Neutrophil (primary cell): ENCODE measurements at regions not wholly inside any gene's neighbourhood (a gene's known extent, or its start where the extent isn't known, plus 50 kb on each side); places are given as distances from the start of the nearest gene placed in this dataset.

Source experiments
- H3K27ac ChIP-seq: fragments of 200-600 bp; sonication (generic); 2 replicates; pipeline ENCODE4 v1.5.1; 2016; ENCODE audit warnings: mild to moderate bottlenecking, moderate library complexity
- H3K27me3 ChIP-seq: fragments of 200-600 bp; sonication (generic); 2 replicates; pipeline ENCODE4 v1.6.0; 2016; ENCODE audit warnings: mild to moderate bottlenecking
- H3K36me3 ChIP-seq: fragments of 200-600 bp; sonication (generic); 2 replicates; pipeline ENCODE4 v1.5.1; 2017
- H3K4me1 ChIP-seq, 2 experiments: fragments of 200-600 bp in 1 of 2; sonication (generic) in 1 of 2; 1 replicate in 1 of 2; 2 replicates in 1 of 2; pipeline versions ENCODE4 v1.5.1 to v1.6.1; 2013 to 2016; ENCODE audit warnings: low read depth in 1 of 2, low read length in 1 of 2, mild to moderate bottlenecking in 1 of 2, moderate library complexity in 1 of 2; ENCODE audit not compliant: control insufficient read depth in 1 of 2, insufficient read depth in 1 of 2
- H3K4me3 ChIP-seq, 2 experiments: fragments of 200-600 bp in 1 of 2; sonication (generic) in 1 of 2; 1 replicate in 1 of 2; 2 replicates in 1 of 2; pipeline ENCODE4 v1.5.1; 2013 to 2016; ENCODE audit warnings: low read depth in 1 of 2, low read length in 1 of 2, mild to moderate bottlenecking in 1 of 2, moderate library complexity in 1 of 2
- H3K9me3 ChIP-seq: fragments of 200-600 bp; sonication (generic); 2 replicates; pipeline ENCODE4 v1.5.1; 2016
- CTCF ChIP-seq: fragments of 200-600 bp; sonication (generic); IDR thresholded peaks from 2 replicates; pipeline ENCODE4 v1.5.1; 2016; ENCODE audit warnings: antibody characterized with exemption

- no peak for TF ChIP-seq CTCF
These were observed 1258.1 kb upstream of the CELF2 start for GRCh38 chr10:9759596-9759995.

GRCh38 chr10:9762966-9763656 lies 1254.6 kb upstream of the CELF2 start:
- Histone ChIP-seq H3K36me3 (no peaks in the 10 kb centered on the region), H3K4me3 (no peak overlapping the region), H3K9me3 (no peaks in the 10 kb centered on the region), H3K4me1 (no peaks in the 10 kb centered on the region), H3K27ac (no peak overlapping the region), H3K27me3 (no peaks in the 10 kb centered on the region)
- no peak for TF ChIP-seq CTCF

More at GRCh38 chr10:9759596-9759995, 1258.1 kb upstream of the CELF2 start:
- no peak overlapping the region for H3K27ac ChIP-seq
- no peaks in the 10 kb centered on the region for H3K4me1 ChIP-seq
- H3K9me3 ChIP-seq, result no peaks in the 10 kb centered on the region
- H3K4me3 ChIP-seq, result no peak overlapping the region
- no peaks in the 10 kb centered on the region for H3K27me3 ChIP-seq
- H3K36me3 ChIP-seq, result no peaks in the 10 kb centered on the region

- no peaks in the 10 kb centered on the region for H3K9me3 ChIP-seq
- no peak overlapping the region for H3K4me3 ChIP-seq
- H3K27ac ChIP-seq, result no peak overlapping the region
- H3K4me1 ChIP-seq, result no peaks in the 10 kb centered on the region
- H3K27me3 ChIP-seq, result no peaks in the 10 kb centered on the region
- H3K36me3 ChIP-seq, result no peaks in the 10 kb centered on the region
- no peak for TF ChIP-seq CTCF
These were observed 1250.9 kb upstream of the CELF2 start for GRCh38 chr10:9766762-9767161.

- H3K9me3 ChIP-seq, result no peaks in the 10 kb centered on the region
- no peaks in the 10 kb centered on the region for H3K4me1 ChIP-seq
These were observed 1236.0 kb upstream of the CELF2 start for GRCh38 chr10:9781666-9782065.

GRCh38 chr10:9786101-9786500 lies 1231.6 kb upstream of the CELF2 start:
- Histone ChIP-seq H3K4me3 (no peak overlapping the region), H3K36me3 (no peaks in the 10 kb centered on the region), H3K27ac (no peak overlapping the region), H3K9me3 (no peaks in the 10 kb centered on the region), H3K27me3 (no peaks in the 10 kb centered on the region), H3K4me1 (no peaks in the 10 kb centered on the region)
- no peak for TF ChIP-seq CTCF

More at GRCh38 chr10:9781666-9782065, 1236.0 kb upstream of the CELF2 start:
- no peaks in the 10 kb centered on the region for H3K27me3 ChIP-seq
- no peak overlapping the region for H3K4me3 ChIP-seq
- H3K27ac ChIP-seq, result no peak overlapping the region
- H3K36me3 ChIP-seq, result no peaks in the 10 kb centered on the region
- TF ChIP-seq CTCF, result no peak
